Sigmoid colon (tissue), 6 donors: ENCODE measurements at regions not wholly inside any gene's neighbourhood (a gene's known extent, or its start where the extent isn't known, plus 50 kb on each side); places are given as distances from the start of the nearest gene placed in this dataset.

Experiments
- DNase-seq: peaks from one replicate; pipeline ENCODE4 v3.0.0-alpha.2; 2019
- H3K27ac ChIP-seq, 4 donors: fragments of 200-600 bp; sonication (generic); one replicate each; pipeline ENCODE4 v1.5.1; 2016 to 2019; ENCODE audit warnings: mild to moderate bottlenecking in 1 of 4
- H3K27me3 ChIP-seq, 3 donors: fragments of 200-600 bp; sonication (generic); one replicate each; pipeline ENCODE4 v1.5.1; 2019; ENCODE audit warnings: mild to moderate bottlenecking in 1 of 3
- H3K36me3 ChIP-seq, 4 donors: fragments of 200-600 bp; sonication (generic); one replicate each; pipeline ENCODE4 v1.5.1; 2016 to 2019
- H3K4me1 ChIP-seq, 4 donors: fragments of 200-600 bp; sonication (generic); one replicate each; pipeline ENCODE4 v1.5.1; 2017 to 2019
- H3K4me3 ChIP-seq, 4 donors: fragments of 200-600 bp; sonication (generic); one replicate each; pipeline ENCODE4 v1.5.1; 2017 to 2019; ENCODE audit warnings: mild to moderate bottlenecking in 2 of 4, moderate library complexity in 1 of 4
- H3K9me3 ChIP-seq, 4 donors: fragments of 200-600 bp in 3 of 4; sonication (generic) in 3 of 4; one replicate each; pipeline versions ENCODE4 v1.5.1 to v1.6.1; 2013 to 2019
- CTCF ChIP-seq, 4 experiments: fragments of 450-650 bp in 3 of 4; fragments of 200-600 bp in 1 of 4; IDR thresholded peaks; one replicate each; pipeline ENCODE4 v1.5.1; 2016 to 2019; ENCODE audit warnings: antibody characterized with exemption in 4 of 4, mild to moderate bottlenecking in 3 of 4, moderate library complexity in 2 of 4
- EP300 ChIP-seq, 4 donors: sonication (generic); formaldehyde crosslinking; IDR thresholded peaks; one replicate each; pipeline ENCODE4 v1.6.1; 2017; ENCODE audit warnings: antibody characterized with exemption in 4 of 4
- POLR2A ChIP-seq, 2 donors: fragments of 450-650 bp; IDR thresholded peaks; one replicate each; pipeline ENCODE4 v1.6.1; 2016; ENCODE audit warnings: antibody characterized with exemption in 2 of 2, mild to moderate bottlenecking in 2 of 2, moderate library complexity in 2 of 2
- POLR2AphosphoS5 ChIP-seq, 4 donors: sonication (generic); formaldehyde crosslinking; IDR thresholded peaks; one replicate each; pipeline ENCODE4 v1.6.1; 2017; ENCODE audit warnings: antibody characterized with exemption in 4 of 4
- WGBS, 2 donors: extraction: QIAGEN DNeasy Blood & Tissue Kit; methylation state at CpG; one replicate each; pipeline ENCODE4 v1.1.7; 2013; 5-methylcytosine and 5-hydroxymethylcytosine counted together
- intact Hi-C: fragments of 100-400 bp; cut with DNase I; formaldehyde crosslinking; loops from one replicate; pipeline ENCODE4 v1.15.1; 2023
- donor health status: healthy with polysubstance abuse.
- donor health status: healthy.

DNA sequence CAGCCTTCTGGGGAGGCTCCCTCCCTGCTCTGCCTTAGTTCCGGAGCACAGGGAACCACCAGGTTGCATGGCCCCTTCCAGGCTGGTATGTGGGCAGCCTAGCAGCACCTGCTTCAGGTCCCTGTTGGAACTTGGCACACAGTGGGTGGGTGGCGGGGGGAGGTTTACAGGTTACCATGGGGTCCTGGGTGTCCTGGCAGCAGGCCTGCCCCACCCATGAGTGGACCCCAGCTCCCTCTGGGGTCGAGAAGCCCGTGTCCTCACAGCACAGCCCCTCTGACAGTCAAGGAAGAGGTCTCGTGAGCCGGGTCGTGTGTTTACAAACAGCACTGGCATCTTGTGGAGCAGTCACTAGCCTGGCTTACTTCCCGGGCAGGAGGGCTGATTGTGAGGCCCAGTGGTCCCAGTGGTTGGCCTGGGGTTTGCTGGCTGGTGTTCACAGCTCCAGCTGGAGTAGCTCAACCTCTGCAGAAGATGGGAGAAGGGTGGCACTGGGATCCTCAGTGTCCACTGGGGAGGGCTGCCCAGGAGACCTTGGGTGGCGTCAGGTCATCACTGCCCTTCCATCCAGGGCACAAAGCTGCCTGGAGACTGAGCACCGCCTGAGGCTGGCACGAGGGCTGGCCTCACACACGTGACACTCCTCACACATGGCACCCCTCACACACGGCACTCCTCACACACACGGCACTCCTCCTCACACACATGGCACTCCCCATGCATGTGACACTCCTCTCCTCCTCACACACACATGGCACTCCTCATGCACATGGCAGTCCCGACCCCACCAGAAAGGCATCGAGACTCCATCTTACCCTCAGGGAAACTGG, 100.9 kb downstream of the RIPK4 start:
- WGBS, 2 donors = 86 to 89% methylated on average over 16 of the region's 16 CpGs
- peaks cover 0 to 7% (median 0%) of the 10 kb centered on the region in 4 donors for H3K4me1 ChIP-seq
- DNase-seq = peak; percentile 55

DNA sequence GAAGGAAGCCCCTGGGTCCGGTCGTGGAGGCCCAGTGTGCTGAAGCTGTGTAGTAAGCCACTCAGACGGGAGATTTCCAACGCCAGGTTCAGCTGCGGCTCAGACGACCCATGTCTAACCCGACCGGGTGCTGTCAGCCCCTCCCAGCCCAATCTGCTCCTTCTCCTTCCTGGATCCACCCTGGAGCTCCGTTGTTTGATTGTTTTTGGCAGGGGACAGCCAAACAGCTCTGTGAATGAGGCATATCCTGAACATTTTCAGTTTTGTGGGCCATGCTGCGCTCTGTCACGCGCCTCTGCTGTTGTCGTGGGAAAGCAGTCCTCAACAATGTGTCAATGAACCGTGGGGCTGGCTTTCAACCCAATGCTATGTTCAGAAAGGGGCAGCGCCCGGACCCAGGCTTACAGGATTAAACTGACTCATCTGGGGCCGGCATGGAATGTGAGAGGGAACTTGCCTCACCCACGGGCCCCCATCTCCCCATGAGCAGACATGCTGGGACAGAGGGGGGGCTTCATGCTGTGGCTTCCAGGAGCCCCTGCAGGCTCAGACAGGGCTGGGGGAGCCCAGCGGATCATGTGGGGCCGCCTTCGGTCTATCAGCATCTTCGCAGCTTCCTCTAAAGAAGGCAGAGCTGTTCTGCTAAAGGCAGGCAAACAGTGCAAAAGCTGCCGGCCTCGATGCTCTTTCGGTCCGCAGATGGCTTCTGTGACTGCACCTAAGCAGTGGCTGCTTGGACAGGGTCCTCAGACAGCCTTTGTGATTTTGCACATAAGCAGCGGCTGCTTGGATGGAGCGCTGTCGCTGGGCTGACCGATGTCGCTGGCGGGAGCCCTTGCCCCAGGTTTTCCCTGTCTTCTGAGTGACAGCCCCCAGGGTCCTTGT, 101.7 kb downstream of the RIPK4 start:
- Histone ChIP-seq H3K27me3 (peaks cover 0 to 10% (median 0%) of the 10 kb centered on the region in 3 donors), H3K4me1 (peaks cover 0 to 7% (median 0%) of the 10 kb centered on the region in 4 donors), H3K4me3 (no peak overlapping the region), H3K27ac (peak overlapping the region in 1 of 4 donors; percentile 14), H3K36me3 (no peaks in the 10 kb centered on the region), H3K9me3 (no peaks in the 10 kb centered on the region)
- 48 to 77% methylated on average over 32 of the region's 32 CpGs for WGBS, 2 donors
- TF ChIP-seq POLR2A (IDR thresholded peaks at IDR 0.05) = no peak
- TF ChIP-seq CTCF (IDR thresholded peaks at IDR 0.05) = no peak
- TF ChIP-seq POLR2AphosphoS5 (IDR thresholded peaks at IDR 0.05) = no peak
- TF ChIP-seq EP300 (IDR thresholded peaks at IDR 0.05) = no peak
- intact Hi-C loops = no loop called here
- DNase-seq = no peak

More for the DNA sequence above, 100.9 kb downstream of the RIPK4 start:
- intact Hi-C loops = no loop called here
- Histone ChIP-seq H3K27me3 (peaks cover 0 to 10% (median 0%) of the 10 kb centered on the region in 3 donors), H3K4me3 (no peak overlapping the region), H3K9me3 (no peaks in the 10 kb centered on the region), H3K36me3 (no peaks in the 10 kb centered on the region), H3K27ac (no peak overlapping the region)
- TF ChIP-seq CTCF (IDR thresholded peaks at IDR 0.05) = no peak
- no peak for TF ChIP-seq POLR2AphosphoS5 (IDR thresholded peaks at IDR 0.05)
- no peak for TF ChIP-seq EP300 (IDR thresholded peaks at IDR 0.05)

DNA sequence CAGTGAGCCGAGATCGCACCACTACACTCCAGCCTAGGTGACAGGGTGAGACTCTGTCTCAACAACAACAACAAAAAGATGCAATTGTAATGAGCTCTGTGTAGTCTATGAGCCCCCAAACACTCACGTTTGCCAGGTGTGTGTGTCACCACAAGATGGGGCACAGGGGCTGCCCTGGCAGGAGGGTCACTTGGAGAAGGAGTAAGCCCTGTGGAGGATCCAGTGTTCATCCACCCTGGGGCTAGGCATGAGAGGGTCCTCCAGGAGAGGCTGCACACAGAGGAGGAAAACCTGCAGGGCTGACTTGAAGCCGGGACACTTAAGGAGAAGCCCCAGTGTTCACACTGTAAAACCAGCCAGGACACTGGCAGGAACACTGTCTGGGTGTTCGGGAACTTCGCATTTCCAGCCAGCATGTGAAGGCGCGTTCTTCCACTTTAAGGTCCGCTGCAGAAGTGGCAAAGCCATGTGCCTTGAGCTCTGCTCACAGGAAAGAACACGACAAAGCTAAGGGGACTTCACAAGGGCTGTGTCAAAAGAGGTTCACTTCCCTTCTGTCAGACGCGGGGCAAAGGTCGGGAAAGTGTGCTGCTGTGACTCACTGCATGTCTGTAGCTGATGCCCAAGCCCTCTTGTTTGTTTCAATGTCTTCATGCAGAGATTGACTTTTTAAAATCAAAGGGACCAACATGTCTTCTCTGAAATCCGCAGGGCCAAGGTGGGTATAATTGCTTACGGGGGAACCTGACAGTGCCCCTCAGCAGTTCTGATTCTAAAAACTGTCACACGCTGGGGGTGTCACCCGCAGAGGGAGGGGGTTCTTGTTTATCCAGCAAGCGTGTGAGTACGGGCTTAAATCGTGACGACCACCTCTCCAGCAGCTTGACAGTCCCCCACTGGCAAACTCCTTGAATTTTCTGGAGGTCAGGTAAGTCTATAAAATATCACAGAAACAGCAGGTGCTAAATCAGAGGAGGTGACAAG, 102.8 kb downstream of the RIPK4 start:
- TF ChIP-seq CTCF (IDR thresholded peaks at IDR 0.05) (no peak), POLR2AphosphoS5 (IDR thresholded peaks at IDR 0.05) (no peak)
- intact Hi-C loops = no loop called here
- no peaks in the 10 kb centered on the region for H3K36me3 ChIP-seq
- H3K27me3 ChIP-seq = peaks cover 0 to 10% (median 0%) of the 10 kb centered on the region in 3 donors
- no peaks in the 10 kb centered on the region for H3K9me3 ChIP-seq
- H3K27ac ChIP-seq = no peak overlapping the region
- DNase-seq = no peak
- H3K4me1 ChIP-seq = peaks cover 0 to 7% (median 0%) of the 10 kb centered on the region in 4 donors
- no peak overlapping the region for H3K4me3 ChIP-seq
- 26 to 68% methylated on average over 21 of the region's 21 CpGs for WGBS, 2 donors

GRCh38 chr21:41662761-41663160, 104.1 kb downstream of the RIPK4 start:
- peaks cover 0 to 10% (median 0%) of the 10 kb centered on the region in 3 donors for H3K27me3 ChIP-seq
- no peak overlapping the region for H3K27ac ChIP-seq
- DNase-seq = no peak
- WGBS, 2 donors = 95 to 96% methylated on average over 9 of the region's 9 CpGs
- H3K4me1 ChIP-seq = peaks cover 0 to 7% (median 0%) of the 10 kb centered on the region in 4 donors
- intact Hi-C loops = no loop called here
- no peak overlapping the region for H3K4me3 ChIP-seq
- TF ChIP-seq POLR2AphosphoS5 (IDR thresholded peaks at IDR 0.05) = no peak
- TF ChIP-seq EP300 (IDR thresholded peaks at IDR 0.05) = no peak
- TF ChIP-seq POLR2A (IDR thresholded peaks at IDR 0.05) = no peak
- TF ChIP-seq CTCF (IDR thresholded peaks at IDR 0.05) = no peak
- H3K9me3 ChIP-seq = no peaks in the 10 kb centered on the region
- H3K36me3 ChIP-seq = no peaks in the 10 kb centered on the region
